ENCODE measurements at regions not wholly inside any gene's neighbourhood (a gene's known extent, or its start where the extent isn't known, plus 50 kb on each side); places are given as distances from the start of the nearest gene placed in this dataset.

GRCh38 chr4:180169966-180170365 lies 2073.2 kb upstream of the TENM3 start:
- no peak overlapping the region for H3K4me3 ChIP-seq
- no peak overlapping the region for H3K27ac ChIP-seq
- no peaks in the 10 kb centered on the region for H3K4me1 ChIP-seq
- no peaks in the 10 kb centered on the region for H3K36me3 ChIP-seq
- no peaks in the 10 kb centered on the region for H3K27me3 ChIP-seq
- no peak for DNase-seq (ENCODE audit: extremely low spot score in 2 of 2)
- H3K9me3 ChIP-seq: no peaks in the 10 kb centered on the region
- intact Hi-C loops (cut with DNase I): no loop called here
- TF ChIP-seq POLR2A (IDR thresholded peaks at IDR 0.05): no peak
- TF ChIP-seq POLR2AphosphoS5 (IDR thresholded peaks at IDR 0.05; ENCODE audit: insufficient read depth in 1 of 2, low read depth in 1 of 2): no peak
- TF ChIP-seq CTCF (IDR thresholded peaks at IDR 0.05): no peak

- no peaks in the 10 kb centered on the region for H3K9me3 ChIP-seq
- H3K27me3 ChIP-seq: no peaks in the 10 kb centered on the region
- H3K4me3 ChIP-seq: no peak overlapping the region
- no peak for DNase-seq (ENCODE audit: extremely low spot score in 2 of 2)
- no peaks in the 10 kb centered on the region for H3K36me3 ChIP-seq
- intact Hi-C loops (cut with DNase I): no loop called here
- no peak overlapping the region for H3K27ac ChIP-seq
- H3K4me1 ChIP-seq: no peaks in the 10 kb centered on the region
- TF ChIP-seq POLR2A (IDR thresholded peaks at IDR 0.05) (no peak), POLR2AphosphoS5 (IDR thresholded peaks at IDR 0.05; ENCODE audit: insufficient read depth in 1 of 2, low read depth in 1 of 2) (no peak), CTCF (IDR thresholded peaks at IDR 0.05) (no peak)
Measured at GRCh38 chr4:180179146-180179545, 2064.1 kb upstream of the TENM3 start.

- Histone ChIP-seq H3K4me1 (no peaks in the 10 kb centered on the region), H3K27ac (no peak overlapping the region), H3K27me3 (no peaks in the 10 kb centered on the region), H3K9me3 (no peaks in the 10 kb centered on the region), H3K4me3 (no peak overlapping the region), H3K36me3 (no peaks in the 10 kb centered on the region)
- DNase-seq (ENCODE audit: extremely low spot score in 2 of 2): no peak
- TF ChIP-seq POLR2A (IDR thresholded peaks at IDR 0.05): no peak
- TF ChIP-seq CTCF (IDR thresholded peaks at IDR 0.05): no peak
- TF ChIP-seq POLR2AphosphoS5 (IDR thresholded peaks at IDR 0.05; ENCODE audit: insufficient read depth in 1 of 2, low read depth in 1 of 2): no peak
- intact Hi-C loops (cut with DNase I): no loop called here
Measured at GRCh38 chr4:180189666-180190065, 2053.5 kb upstream of the TENM3 start.

GRCh38 chr4:180190382-180190781 lies 2052.8 kb upstream of the TENM3 start:
- intact Hi-C loops (cut with DNase I): no loop called here

GRCh38 chr4:180197471-180197870 lies 2045.7 kb upstream of the TENM3 start:
- no peak for TF ChIP-seq POLR2A (IDR thresholded peaks at IDR 0.05)
- no peak for TF ChIP-seq POLR2AphosphoS5 (IDR thresholded peaks at IDR 0.05; ENCODE audit: insufficient read depth in 1 of 2, low read depth in 1 of 2)
- TF ChIP-seq CTCF (IDR thresholded peaks at IDR 0.05): no peak
- DNase-seq (ENCODE audit: extremely low spot score in 2 of 2): no peak
- Histone ChIP-seq H3K36me3 (no peaks in the 10 kb centered on the region), H3K4me3 (no peak overlapping the region), H3K4me1 (no peaks in the 10 kb centered on the region), H3K27ac (no peak overlapping the region), H3K9me3 (no peaks in the 10 kb centered on the region), H3K27me3 (no peaks in the 10 kb centered on the region)
- intact Hi-C loops (cut with DNase I): no loop called here

More at GRCh38 chr4:180190382-180190781, 2052.8 kb upstream of the TENM3 start:
- Histone ChIP-seq H3K27me3 (no peaks in the 10 kb centered on the region), H3K36me3 (no peaks in the 10 kb centered on the region), H3K9me3 (no peaks in the 10 kb centered on the region), H3K4me3 (no peak overlapping the region), H3K4me1 (no peaks in the 10 kb centered on the region), H3K27ac (no peak overlapping the region)
- TF ChIP-seq POLR2A (IDR thresholded peaks at IDR 0.05) (no peak), CTCF (IDR thresholded peaks at IDR 0.05) (no peak), POLR2AphosphoS5 (IDR thresholded peaks at IDR 0.05; ENCODE audit: insufficient read depth in 1 of 2, low read depth in 1 of 2) (no peak)
- DNase-seq (ENCODE audit: extremely low spot score in 2 of 2): no peak

All from vagina (tissue), 2 donors.